ENCODE measurements at regions not wholly inside any gene's neighbourhood (a gene's known extent, or its start where the extent isn't known, plus 50 kb on each side); places are given as distances from the start of the nearest gene placed in this dataset.

DNA sequence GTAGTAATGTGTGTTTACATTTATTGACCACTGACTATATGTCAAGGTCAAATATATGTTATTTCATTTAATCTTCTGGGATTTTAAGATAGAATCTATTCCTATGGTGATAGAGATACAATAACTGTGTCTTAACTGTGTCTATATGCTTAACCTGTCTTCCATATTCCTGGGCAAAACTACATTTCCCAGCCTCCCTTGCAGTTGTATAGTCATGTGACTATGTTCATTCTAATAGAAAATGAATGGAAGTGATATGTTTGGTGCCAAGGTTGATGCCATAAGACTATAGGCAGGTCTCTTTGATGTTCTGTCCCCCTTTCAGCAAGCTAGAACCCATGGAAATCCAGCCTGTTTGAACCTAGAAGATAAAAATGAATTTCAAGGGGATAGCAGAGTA, 258.8 kb upstream of the PDZRN3 start:
- TF ChIP-seq, protein P1, sequence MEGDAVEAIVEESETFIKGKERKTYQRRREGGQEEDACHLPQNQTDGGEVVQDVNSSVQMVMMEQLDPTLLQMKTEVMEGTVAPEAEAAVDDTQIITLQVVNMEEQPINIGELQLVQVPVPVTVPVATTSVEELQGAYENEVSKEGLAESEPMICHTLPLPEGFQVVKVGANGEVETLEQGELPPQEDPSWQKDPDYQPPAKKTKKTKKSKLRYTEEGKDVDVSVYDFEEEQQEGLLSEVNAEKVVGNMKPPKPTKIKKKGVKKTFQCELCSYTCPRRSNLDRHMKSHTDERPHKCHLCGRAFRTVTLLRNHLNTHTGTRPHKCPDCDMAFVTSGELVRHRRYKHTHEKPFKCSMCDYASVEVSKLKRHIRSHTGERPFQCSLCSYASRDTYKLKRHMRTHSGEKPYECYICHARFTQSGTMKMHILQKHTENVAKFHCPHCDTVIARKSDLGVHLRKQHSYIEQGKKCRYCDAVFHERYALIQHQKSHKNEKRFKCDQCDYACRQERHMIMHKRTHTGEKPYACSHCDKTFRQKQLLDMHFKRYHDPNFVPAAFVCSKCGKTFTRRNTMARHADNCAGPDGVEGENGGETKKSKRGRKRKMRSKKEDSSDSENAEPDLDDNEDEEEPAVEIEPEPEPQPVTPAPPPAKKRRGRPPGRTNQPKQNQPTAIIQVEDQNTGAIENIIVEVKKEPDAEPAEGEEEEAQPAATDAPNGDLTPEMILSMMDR (conservative IDR thresholded peaks at IDR 0.05 in 1 of 2, IDR thresholded peaks at IDR 0.05 in 1 of 2; ENCODE audit: extremely low read depth in 1 of 2, insufficient read depth in 1 of 2, low read depth in 1 of 2, low read length in 2 of 2), result no peak
- TF ChIP-seq EZH2 (IDR thresholded peaks at IDR 0.05; ENCODE audit: borderline replicate concordance, low read length), result no peak
